NCI-H187 (cell line): ENCODE measurements at regions not wholly inside any gene's neighbourhood (a gene's known extent, or its start where the extent isn't known, plus 50 kb on each side); places are given as distances from the start of the nearest gene placed in this dataset.
"Not testable (repeated sequence)": the region's sequence is repeated elsewhere in the genome, so short reads cannot be mapped to it uniquely, and the experiment has no call there.

Source experiments
- DNase-seq, 2 experiments: peaks; one replicate each; lab custom pipeline; 2025; lab: John Stamatoyannopoulos, UW

DNA sequence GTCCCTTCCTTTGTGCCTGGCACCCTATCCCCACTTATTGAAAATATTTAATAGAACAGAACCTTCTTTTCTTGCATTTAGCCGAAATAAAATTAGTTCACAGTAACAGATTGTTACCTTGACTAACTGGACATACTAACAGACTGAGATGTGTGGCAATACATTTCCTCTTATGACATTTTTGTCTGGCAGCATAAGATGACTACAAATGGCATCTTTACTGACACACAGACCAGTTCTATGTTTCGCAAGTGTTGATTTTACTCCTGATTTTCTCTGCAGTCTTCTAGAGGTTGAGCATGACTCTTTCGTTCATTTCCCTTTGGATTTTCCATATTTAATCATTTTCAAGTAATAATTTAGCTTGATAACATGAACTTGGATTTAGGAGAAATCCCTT is 474.6 kb downstream of the CBLN4 start:
- no peak for DNase-seq

- DNase-seq, result no peak
Measured at GRCh38 chr20:55528482-55528881, 476.8 kb downstream of the CBLN4 start.

DNA sequence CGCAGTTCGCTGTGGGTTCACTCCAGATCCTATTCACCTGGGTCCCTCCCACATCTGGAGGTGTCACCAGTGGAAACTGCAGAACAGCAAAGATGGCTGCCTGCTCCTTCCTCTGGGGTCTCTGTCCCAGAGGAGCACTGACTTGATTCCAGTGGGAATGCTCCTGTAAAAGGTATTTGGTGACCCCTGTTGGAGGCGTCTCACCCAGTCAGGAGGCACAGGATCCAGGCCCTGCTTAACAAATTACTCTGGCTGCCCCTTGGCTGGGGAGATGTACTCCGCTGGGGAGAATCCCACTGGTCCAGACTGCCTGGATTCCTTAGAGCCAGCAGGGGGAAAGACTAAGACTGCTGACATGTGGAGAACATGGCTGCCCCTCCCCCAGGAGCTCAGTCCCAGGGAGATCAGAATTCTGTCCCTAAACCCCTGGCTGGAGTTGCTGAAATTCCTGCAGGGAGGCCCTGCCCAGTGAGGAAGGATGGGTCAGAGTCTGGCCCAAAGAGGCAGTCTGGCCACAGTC is 483.0 kb downstream of the CBLN4 start:
- no peak for DNase-seq

DNA sequence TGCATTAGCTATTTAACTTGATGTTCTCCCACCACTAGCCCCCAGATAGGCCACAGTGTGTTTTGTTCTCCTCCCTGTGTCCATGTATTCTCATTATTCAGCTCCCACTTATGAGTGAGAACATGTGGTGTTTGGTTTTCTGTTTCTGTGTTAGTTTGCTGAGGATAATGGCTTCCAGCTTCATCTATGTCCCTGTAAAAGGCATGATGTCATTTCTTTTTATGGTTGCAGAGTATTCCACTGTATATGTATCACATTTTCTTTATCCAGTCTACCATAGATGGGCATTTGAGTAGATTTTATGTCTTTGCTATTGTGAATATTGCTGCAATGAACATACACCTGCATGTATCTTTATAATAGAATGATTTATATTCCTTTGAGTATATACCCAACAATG is 487.7 kb downstream of the CBLN4 start:
- DNase-seq, result not testable (repeated sequence)

- no peak for DNase-seq
Measured at GRCh38 chr20:55515832-55516231, 489.5 kb downstream of the CBLN4 start.

GRCh38 chr20:55514531-55514930 is 490.8 kb downstream of the CBLN4 start:
- DNase-seq, result peak in 1 of 2 experiments; percentile 61

- no peak for DNase-seq
Measured at GRCh38 chr20:55513954-55514353, 491.4 kb downstream of the CBLN4 start.

DNA sequence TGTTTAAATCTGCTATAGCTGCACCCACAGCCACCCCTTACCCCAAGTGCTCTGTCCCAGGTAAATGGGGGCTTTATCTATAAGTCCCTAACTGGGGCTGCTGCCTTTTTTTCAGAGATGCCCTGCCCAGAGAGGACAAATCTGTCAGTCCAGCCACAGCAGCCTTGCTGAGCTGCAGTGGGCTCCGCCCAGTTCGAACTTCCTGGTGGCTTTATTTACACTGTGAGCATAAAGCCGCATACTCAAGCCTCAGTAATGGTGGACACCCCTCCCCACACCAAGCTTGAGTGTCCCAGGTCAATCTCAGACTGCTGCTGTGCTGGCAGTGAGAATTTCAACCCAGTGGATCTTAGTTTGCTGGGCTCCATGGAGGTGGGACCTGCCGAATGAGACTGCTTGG is 505.2 kb downstream of the CBLN4 start:
- no peak for DNase-seq

- no peak for DNase-seq
Measured at GRCh38 chr20:55488593-55488992, 516.7 kb downstream of the CBLN4 start.

DNA sequence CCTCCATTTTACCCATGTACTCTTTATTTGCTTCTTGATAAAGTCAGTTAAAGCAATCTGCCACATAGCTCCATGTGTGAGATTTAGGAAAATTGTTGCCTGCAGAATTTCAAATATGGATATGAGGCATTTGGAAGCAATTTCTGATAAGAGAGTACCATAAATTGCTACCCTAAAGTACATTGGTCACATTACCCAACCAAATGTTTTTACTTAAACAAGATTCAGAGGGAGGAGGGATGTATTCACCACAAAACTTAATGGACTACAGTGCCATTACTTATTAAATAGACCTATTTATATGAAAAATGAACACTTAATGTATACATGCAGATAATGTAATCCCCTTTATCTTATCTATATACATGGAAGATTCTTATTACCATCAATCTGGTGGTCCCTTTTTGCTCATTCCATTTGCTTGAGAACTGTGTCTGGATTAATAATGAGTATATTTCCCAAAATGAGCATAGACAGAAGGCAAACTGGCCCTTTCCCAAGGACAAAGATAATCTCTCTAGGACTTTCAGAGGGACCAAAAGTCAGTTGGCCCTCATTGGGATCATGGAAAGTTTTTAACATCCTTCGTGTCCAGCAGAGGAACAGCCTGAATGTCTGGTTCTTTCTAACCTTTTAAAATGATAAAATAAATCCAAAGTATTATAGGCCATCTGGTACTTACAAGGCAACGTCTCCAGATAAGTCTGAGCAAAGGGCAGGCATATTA is 526.4 kb downstream of the CBLN4 start:
- DNase-seq, result no peak

DNA sequence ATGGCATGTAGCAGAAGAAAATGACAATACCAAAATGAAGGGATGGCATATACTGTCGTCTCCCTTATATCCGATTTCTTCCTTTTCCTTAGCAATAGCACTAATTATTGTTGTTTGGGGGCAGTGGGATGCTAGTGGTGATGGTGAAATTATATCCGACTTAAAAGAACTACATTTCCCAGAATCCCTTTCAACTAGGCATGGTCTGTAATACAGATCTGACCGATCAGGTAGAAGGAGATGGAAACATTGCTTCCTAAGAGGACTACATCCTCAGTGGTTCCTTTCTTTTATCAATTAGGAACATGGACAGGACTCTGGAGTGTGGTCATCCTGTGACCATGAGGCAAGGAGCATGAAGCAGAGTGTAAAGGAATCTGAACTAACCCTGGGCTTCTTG is 532.6 kb downstream of the CBLN4 start:
- DNase-seq, result no peak

GRCh38 chr20:55471052-55472006 is 534.0 kb downstream of the CBLN4 start:
- DNase-seq, result no peak

GRCh38 chr20:55469074-55469473 is 536.2 kb downstream of the CBLN4 start:
- no peak for DNase-seq

DNA sequence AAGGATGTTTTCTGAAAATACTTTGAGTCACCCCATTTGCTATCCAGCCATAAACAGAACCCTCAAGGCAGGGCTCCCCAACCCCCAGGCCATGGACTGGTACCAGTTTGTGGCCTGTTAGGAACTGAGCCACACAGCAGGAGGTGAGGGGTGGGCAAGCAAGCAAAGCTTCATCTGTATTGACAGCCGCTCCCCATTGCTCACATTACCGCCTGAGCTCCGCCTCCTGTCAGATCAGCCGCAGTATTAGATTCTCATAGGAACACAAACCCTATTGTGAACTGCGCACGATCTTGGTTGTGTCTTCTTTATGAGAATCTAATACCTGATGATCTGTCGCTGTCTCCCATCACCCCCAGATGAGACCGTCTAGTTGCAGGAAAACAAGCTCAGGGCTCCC is 543.8 kb downstream of the CBLN4 start:
- no peak for DNase-seq

GRCh38 chr20:55456316-55456940 is 548.9 kb downstream of the CBLN4 start:
- no peak for DNase-seq

DNA sequence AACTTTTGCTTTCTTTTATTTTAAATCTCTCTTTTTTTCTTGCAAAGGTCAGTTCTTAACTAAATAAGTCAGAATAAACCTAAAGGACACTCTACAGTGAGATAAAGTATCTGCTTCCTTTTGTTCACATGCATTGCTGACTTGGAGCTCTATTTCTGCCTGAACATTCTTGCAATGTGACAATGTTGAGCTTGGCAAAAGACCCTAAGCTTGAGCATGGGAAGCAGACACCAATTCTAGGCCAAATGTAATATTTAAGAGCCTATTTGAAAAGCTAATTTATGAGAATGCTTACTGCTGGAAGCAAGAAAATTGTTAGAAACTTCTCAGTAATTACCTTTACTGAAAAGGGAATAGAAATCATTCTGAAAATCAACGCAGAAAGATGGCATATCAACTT is 556.2 kb downstream of the CBLN4 start:
- no peak for DNase-seq

DNA sequence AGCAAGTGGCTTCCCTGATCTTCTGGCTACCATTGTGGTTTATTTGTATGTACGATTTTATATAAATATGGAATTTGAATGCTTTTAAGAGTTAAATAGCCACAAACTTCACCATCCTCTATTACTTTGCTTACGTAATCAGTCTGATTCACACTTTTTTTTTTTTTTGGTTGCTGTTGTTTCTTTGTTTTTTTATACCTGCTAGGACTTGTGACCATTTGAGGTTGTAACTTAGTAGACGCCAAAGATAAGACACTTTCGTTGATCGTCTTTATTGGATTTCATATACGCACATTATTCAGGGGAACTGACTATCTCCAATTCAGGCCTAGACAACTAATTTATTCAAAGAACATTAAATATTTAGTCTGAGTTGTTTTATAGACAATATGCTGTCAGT is 559.0 kb downstream of the CBLN4 start:
- DNase-seq, result no peak

- no peak for DNase-seq
Measured at GRCh38 chr20:55439070-55439469, 566.2 kb downstream of the CBLN4 start.

- DNase-seq, result no peak
Measured at GRCh38 chr20:55437798-55438415, 567.4 kb downstream of the CBLN4 start.

DNA sequence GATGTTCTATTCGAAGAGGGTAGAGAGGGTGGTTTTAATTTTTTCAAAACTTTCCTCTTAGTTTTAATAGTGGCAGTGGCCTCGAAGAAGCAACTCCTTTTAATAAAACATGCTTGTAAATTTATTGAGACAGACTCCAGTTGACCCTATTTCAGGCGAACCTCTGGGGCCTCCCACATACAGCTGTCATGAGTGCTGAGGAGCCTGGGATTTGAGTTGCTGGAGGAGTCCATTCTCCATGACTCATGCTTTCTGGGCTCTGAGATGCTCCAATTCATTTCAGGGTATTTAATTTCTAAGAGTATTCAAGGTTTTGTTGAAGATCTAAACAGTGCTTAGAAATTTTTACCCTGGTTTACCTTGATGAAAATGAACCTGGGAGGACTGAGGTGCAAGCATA is 580.4 kb downstream of the CBLN4 start:
- DNase-seq, result no peak

GRCh38 chr20:55424476-55424875 is 580.8 kb downstream of the CBLN4 start:
- no peak for DNase-seq

- no peak for DNase-seq
Measured at GRCh38 chr20:55417836-55418235, 587.5 kb downstream of the CBLN4 start.
